HepG2 (cell line): ENCODE measurements at regions not wholly inside any gene's neighbourhood (a gene's known extent, or its start where the extent isn't known, plus 50 kb on each side); places are given as distances from the start of the nearest gene placed in this dataset.

Experiments used
- ATAC-seq: fragments of 200-7000 bp; cut with Tn5 transposase; 3 replicates; pipeline ENCODE4 v1.9.1; 2020; ENCODE audit warnings: mild to moderate bottlenecking, moderate library complexity
- BruUV-seq: library from RNA; stranded (reverse); fragments of 400-500 nt; replicated peaks from 2 replicates; lab custom pipeline; 2021; lab: Mats Ljungman, UMichigan
- CTCF ChIA-PET: fragments of 300-600 bp; formaldehyde crosslinking; extraction: SDS; loops from one replicate; lab custom pipeline; 2021; ENCODE audit warnings: low total read pairs, inconsistent platforms, low intra/inter-chr PET ratio; lab: Yijun Ruan, JAX
- POLR2A ChIA-PET: fragments of 350-600 bp; sonication (Branson Sonifier 250); formaldehyde crosslinking; loops from one replicate; lab custom pipeline; 2020; ENCODE audit warnings: antibody characterized with exemption, inconsistent platforms; lab: Yijun Ruan, JAX
- DNase-seq: peaks from one replicate; pipeline ENCODE4 v3.0.0-alpha.2; 2015; ENCODE audit warnings: low spot score
- FAIRE-seq: peaks from 3 replicates; lab custom pipeline; 2011; peaks lifted over from hg19 to GRCh38; lab: Jason Lieb, UNC
- H2AFZ ChIP-seq: one replicate; pipeline ENCODE4 v1.6.1; 2011; ENCODE audit warnings: low read length, inconsistent platforms
- H3K27ac ChIP-seq: fragments of 300-600 bp; 3 replicates; pipeline ENCODE4 v1.8.0; 2011; ENCODE audit warnings: mixed run types, mild to moderate bottlenecking, mixed read lengths, low read length, inconsistent platforms; ENCODE audit not compliant: insufficient read depth; ENCODE audit errors: extremely low read length
- H3K27me3 ChIP-seq, 2 experiments: fragments of 200-600 bp in 1 of 2; 2 replicates in 1 of 2; 3 replicates in 1 of 2; pipeline versions ENCODE4 v1.6.0 to v1.8.0; 2011; ENCODE audit warnings: low read length in 2 of 2, mild to moderate bottlenecking in 2 of 2, moderate library complexity in 2 of 2, inconsistent platforms in 1 of 2; ENCODE audit not compliant: insufficient read depth in 2 of 2, control insufficient read depth in 1 of 2
- H3K36me3 ChIP-seq, 2 experiments: fragments of 200-600 bp in 1 of 2; replicated peaks in 1 of 2; 2 replicates in 1 of 2; 3 replicates in 1 of 2; pipeline versions ENCODE4 v1.5.1 to v1.8.0; 2011; ENCODE audit warnings: low read length in 2 of 2, inconsistent platforms in 1 of 2; ENCODE audit not compliant: insufficient read depth in 2 of 2, control insufficient read depth in 1 of 2
- H3K4me1 ChIP-seq: 2 replicates; pipeline ENCODE4 v1.5.1; 2012; ENCODE audit warnings: low read length, inconsistent platforms; ENCODE audit not compliant: insufficient read depth
- H3K4me2 ChIP-seq: 2 replicates; pipeline ENCODE4 v1.6.0; 2011; ENCODE audit warnings: low read depth, low read length, inconsistent platforms
- H3K4me3 ChIP-seq, 3 experiments: fragments of 200-600 bp in 1 of 3; sonication (generic), shearing (Covaris generic) in 1 of 3; replicated peaks in 1 of 3; 2 replicates each; pipeline ENCODE4 v1.5.1; 2011 to 2016; ENCODE audit warnings: low read length in 3 of 3, inconsistent platforms in 2 of 3, low read depth in 2 of 3, mild to moderate bottlenecking in 2 of 3, control low read depth in 1 of 3, mixed read lengths in 1 of 3; ENCODE audit not compliant: insufficient read depth in 1 of 3
- H3K79me2 ChIP-seq: one replicate; pipeline ENCODE4 v1.6.1; 2011; ENCODE audit warnings: low read length, inconsistent platforms; ENCODE audit not compliant: insufficient read depth
- H3K9ac ChIP-seq: 2 replicates; pipeline ENCODE4 v1.6.0; 2011; ENCODE audit warnings: mild to moderate bottlenecking, low read depth, low read length, inconsistent platforms; ENCODE audit not compliant: insufficient read depth
- H3K9me3 ChIP-seq: 2 replicates; pipeline ENCODE4 v1.5.1; 2012; ENCODE audit warnings: mild to moderate bottlenecking, low read length
- H4K20me1 ChIP-seq: 2 replicates; pipeline ENCODE4 v1.6.0; 2011; ENCODE audit warnings: inconsistent platforms, mild to moderate bottlenecking, low read length, moderate library complexity; ENCODE audit not compliant: insufficient read depth
- NFE2L2 ChIP-seq: fragments of 150-350 bp; IDR thresholded peaks from 2 replicates; pipeline ENCODE4 v1.6.1; 2014; ENCODE audit warnings: low read length
- RFX5 ChIP-seq: IDR thresholded peaks from 2 replicates; pipeline ENCODE4 v1.6.1; 2011; ENCODE audit warnings: low read depth, low read length, improper control_type of control experiment
- STAT5B ChIP-seq: sonication (generic); formaldehyde crosslinking; IDR thresholded peaks from 2 replicates; pipeline ENCODE4 v1.4.0; 2020; ENCODE audit warnings: missing genetic modification reagents
- ZBTB39 ChIP-seq: sonication (generic); formaldehyde crosslinking; IDR thresholded peaks from 2 replicates; pipeline ENCODE4 v1.5.0; 2020; ENCODE audit warnings: missing genetic modification reagents
- ZNF317 ChIP-seq: sonication (generic); formaldehyde crosslinking; IDR thresholded peaks from 2 replicates; pipeline ENCODE4 v1.5.0; 2020; ENCODE audit warnings: mild to moderate bottlenecking, missing genetic modification reagents
- WGBS: methylation state at CpG from one replicate; pipeline ENCODE4 v1.1.6; 2017; ENCODE audit warnings: low lambda C conversion rate; 5-methylcytosine and 5-hydroxymethylcytosine counted together
- in situ Hi-C: cut with HindIII; loops from 2 replicates; pipeline ENCODE4 v1.10.0; 2017; ENCODE audit warnings: low pct_unique_long_range_greater_than_20kb; ENCODE audit not compliant: extremely low pct_ligation_motif_present
- intact Hi-C: fragments of 100-400 bp; cut with micrococcal nuclease; formaldehyde crosslinking; loops from one replicate; pipeline ENCODE4 v1.10.0; 2022; ENCODE audit not compliant: unreplicated experiment
- TF ChIP-seq, protein P1 (sequence below): sonication (generic); formaldehyde crosslinking; conservative IDR thresholded peaks from 2 replicates; pipeline ENCODE4 v1.4.0; 2020; ENCODE audit warnings: missing genetic modification reagents

- Histone ChIP-seq H3K4me3 (no peak overlapping the region), H2AFZ (no peak overlapping the region), H3K27me3 (no peaks in the 10 kb centered on the region), H3K79me2 (no peaks in the 10 kb centered on the region), H3K27ac (no peak overlapping the region), H3K9me3 (no peaks in the 10 kb centered on the region), H3K36me3 (peaks cover 0 to 7% of the 10 kb centered on the region in 2 experiments; a peak in 1 of 5 replicates), H3K9ac (no peak overlapping the region), H3K4me1 (no peaks in the 10 kb centered on the region), H4K20me1 (no peaks in the 10 kb centered on the region), H3K4me2 (no peak overlapping the region)
- WGBS, result 94% methylated on average over 1 of the region's 1 CpG
- POLR2A ChIA-PET, result no interaction called here
- FAIRE-seq, result no peak
- in situ Hi-C loops (no loop called here), intact Hi-C loops (no loop called here)
- TF ChIP-seq NFE2L2 (0 out of 2 replicates have a peak, but pooled peaks have one; percentile 22), STAT5B (no peak)
- BruUV-seq, result no TSS peak
- no peak for DNase-seq
- CTCF ChIA-PET, result no interaction called here
- ATAC-seq, result no peak
Measured at GRCh38 chr7:34530259-34530658, 127.8 kb upstream of the NPSR1 start.

GRCh38 chr7:34539003-34539402 is 119.0 kb upstream of the NPSR1 start:
- CTCF ChIA-PET, result no interaction called here
- H3K4me3 ChIP-seq, result no peak overlapping the region
- no peak overlapping the region for H2AFZ ChIP-seq
- TF ChIP-seq, protein P1, sequence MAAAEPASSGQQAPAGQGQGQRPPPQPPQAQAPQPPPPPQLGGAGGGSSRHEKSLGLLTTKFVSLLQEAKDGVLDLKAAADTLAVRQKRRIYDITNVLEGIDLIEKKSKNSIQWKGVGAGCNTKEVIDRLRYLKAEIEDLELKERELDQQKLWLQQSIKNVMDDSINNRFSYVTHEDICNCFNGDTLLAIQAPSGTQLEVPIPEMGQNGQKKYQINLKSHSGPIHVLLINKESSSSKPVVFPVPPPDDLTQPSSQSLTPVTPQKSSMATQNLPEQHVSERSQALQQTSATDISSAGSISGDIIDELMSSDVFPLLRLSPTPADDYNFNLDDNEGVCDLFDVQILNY (CRISPR knock-in tag), result no peak
- TF ChIP-seq RFX5 (no peak), ZNF317 (CRISPR knock-in tag) (peak; percentile 97), ZBTB39 (CRISPR knock-in tag) (no peak)
- TF ChIP-seq, all 625 proteins: peak for 1
- H3K4me2 ChIP-seq, result no peak overlapping the region
- H3K9me3 ChIP-seq, result peaks cover 22% of the 10 kb centered on the region
- no peaks in the 10 kb centered on the region for H3K79me2 ChIP-seq
- in situ Hi-C loops, result no loop called here
- FAIRE-seq (no peak), DNase-seq (no peak), ATAC-seq (no peak)
- no peaks in the 10 kb centered on the region for H3K27me3 ChIP-seq
- no peak overlapping the region for H3K27ac ChIP-seq
- no peak overlapping the region for H3K9ac ChIP-seq
- BruUV-seq, result no TSS peak
- WGBS, result 98% methylated on average over 1 of the region's 1 CpG
- H4K20me1 ChIP-seq, result no peaks in the 10 kb centered on the region
- H3K4me1 ChIP-seq, result no peaks in the 10 kb centered on the region
- H3K36me3 ChIP-seq, result no peaks in the 10 kb centered on the region
- POLR2A ChIA-PET, result no interaction called here
- intact Hi-C loops, result no loop called here
